ENCODE measurements at regions not wholly inside any gene's neighbourhood (a gene's known extent, or its start where the extent isn't known, plus 50 kb on each side); places are given as distances from the start of the nearest gene placed in this dataset.
"Not testable (repeated sequence)": the region's sequence is repeated elsewhere in the genome, so short reads cannot be mapped to it uniquely, and the experiment has no call there.

GRCh38 chr1:184838504-184838951 is 83.9 kb upstream of the EDEM3 start:
- intact Hi-C loops (cut with micrococcal nuclease; ENCODE audit: unreplicated experiment) = loop anchor here (2.0 kb wide), 1 partner anchor 16 kb away; no protein-coding TSS in a partner anchor
- peak; percentile 38 for DNase-seq (ENCODE audit: low spot score)
- Histone ChIP-seq H3K27ac (ENCODE audit: low read depth, low read length, poor library complexity, severe bottlenecking) (peak overlapping the region; percentile 1), H3K36me3 (ENCODE audit: insufficient read depth, low read length, poor library complexity, severe bottlenecking) (no peaks in the 10 kb centered on the region), H3K4me1 (ENCODE audit: insufficient read depth, low read length, poor library complexity, severe bottlenecking) (peaks cover 9% of the 10 kb centered on the region), H3K27me3 (replicated peaks; ENCODE audit: insufficient read depth, low read depth, low read length, poor library complexity) (no peaks in the 10 kb centered on the region), H3K4me3 (ENCODE audit: low read depth, low read length, poor library complexity, severe bottlenecking) (no peak overlapping the region), H3K9me3 (ENCODE audit: low read depth, low read length, poor library complexity, severe bottlenecking) (no peaks in the 10 kb centered on the region)
- no TSS peak for BruUV-seq (replicated peaks)
- POLR2A ChIA-PET (ENCODE audit: low non-redundant PET) = interaction anchor here (0.7 kb wide), 1 partner anchor 130 kb away, joined by 4 read pairs; no protein-coding TSS in a partner anchor
- CTCF ChIA-PET = no interaction called here
- no peak for TF ChIP-seq CTCF (conservative IDR thresholded peaks at IDR 0.05; ENCODE audit: low read depth, low read length)
- no peak for TF ChIP-seq EZH2 (IDR thresholded peaks at IDR 0.05; ENCODE audit: borderline replicate concordance, low read depth, low read length, poor library complexity, severe bottlenecking)

GRCh38 chr1:184836934-184837895 is 82.6 kb upstream of the EDEM3 start:
- Histone ChIP-seq H3K27ac (ENCODE audit: low read depth, low read length, poor library complexity, severe bottlenecking) (no peak overlapping the region), H3K27me3 (replicated peaks; ENCODE audit: insufficient read depth, low read depth, low read length, poor library complexity) (no peaks in the 10 kb centered on the region), H3K9me3 (ENCODE audit: low read depth, low read length, poor library complexity, severe bottlenecking) (no peaks in the 10 kb centered on the region), H3K36me3 (ENCODE audit: insufficient read depth, low read length, poor library complexity, severe bottlenecking) (no peaks in the 10 kb centered on the region), H3K4me3 (ENCODE audit: low read depth, low read length, poor library complexity, severe bottlenecking) (no peak overlapping the region), H3K4me1 (ENCODE audit: insufficient read depth, low read length, poor library complexity, severe bottlenecking) (peaks cover 9% of the 10 kb centered on the region)
- CTCF ChIA-PET = no interaction called here
- TF ChIP-seq CTCF (conservative IDR thresholded peaks at IDR 0.05; ENCODE audit: low read depth, low read length) (no peak), EZH2 (IDR thresholded peaks at IDR 0.05; ENCODE audit: borderline replicate concordance, low read depth, low read length, poor library complexity, severe bottlenecking) (no peak)
- DNase-seq (ENCODE audit: low spot score) = no peak
- POLR2A ChIA-PET (ENCODE audit: low non-redundant PET) = no interaction called here
- no TSS peak for BruUV-seq (replicated peaks)
- intact Hi-C loops (cut with micrococcal nuclease; ENCODE audit: unreplicated experiment) = no loop called here

- Histone ChIP-seq H3K4me1 (ENCODE audit: insufficient read depth, low read length, poor library complexity, severe bottlenecking) (peaks cover 9% of the 10 kb centered on the region), H3K36me3 (ENCODE audit: insufficient read depth, low read length, poor library complexity, severe bottlenecking) (peaks cover 7% of the 10 kb centered on the region), H3K4me3 (ENCODE audit: low read depth, low read length, poor library complexity, severe bottlenecking) (no peak overlapping the region), H3K27ac (ENCODE audit: low read depth, low read length, poor library complexity, severe bottlenecking) (no peak overlapping the region), H3K9me3 (ENCODE audit: low read depth, low read length, poor library complexity, severe bottlenecking) (no peaks in the 10 kb centered on the region), H3K27me3 (replicated peaks; ENCODE audit: insufficient read depth, low read depth, low read length, poor library complexity) (no peaks in the 10 kb centered on the region)
- DNase-seq (ENCODE audit: low spot score) = no peak
- POLR2A ChIA-PET (ENCODE audit: low non-redundant PET) = no interaction called here
- CTCF ChIA-PET = no interaction called here
- BruUV-seq (replicated peaks) = no TSS peak
- TF ChIP-seq CTCF (conservative IDR thresholded peaks at IDR 0.05; ENCODE audit: low read depth, low read length) = no peak
- TF ChIP-seq EZH2 (IDR thresholded peaks at IDR 0.05; ENCODE audit: borderline replicate concordance, low read depth, low read length, poor library complexity, severe bottlenecking) = no peak
- intact Hi-C loops (cut with micrococcal nuclease; ENCODE audit: unreplicated experiment) = no loop called here
These were observed 81.5 kb upstream of the EDEM3 start for GRCh38 chr1:184836141-184836540.

- intact Hi-C loops (cut with micrococcal nuclease; ENCODE audit: unreplicated experiment); DNase-seq (ENCODE audit: low spot score); BruUV-seq (replicated peaks); H3K4me1 ChIP-seq (ENCODE audit: insufficient read depth, low read length, poor library complexity, severe bottlenecking); H3K4me3 ChIP-seq (ENCODE audit: low read depth, low read length, poor library complexity, severe bottlenecking); H3K9me3 ChIP-seq (ENCODE audit: low read depth, low read length, poor library complexity, severe bottlenecking); POLR2A ChIA-PET (ENCODE audit: low non-redundant PET); CTCF ChIA-PET; H3K27ac ChIP-seq (ENCODE audit: low read depth, low read length, poor library complexity, severe bottlenecking); H3K27me3 ChIP-seq (replicated peaks; ENCODE audit: insufficient read depth, low read depth, low read length, poor library complexity): not testable (repeated sequence)
- peaks cover 11% of the 10 kb centered on the region for H3K36me3 ChIP-seq (ENCODE audit: insufficient read depth, low read length, poor library complexity, severe bottlenecking)
These were observed 79.3 kb upstream of the EDEM3 start for GRCh38 chr1:184833994-184834393.
